ENCODE measurements at regions not wholly inside any gene's neighbourhood (a gene's known extent, or its start where the extent isn't known, plus 50 kb on each side); places are given as distances from the start of the nearest gene placed in this dataset.

- Mint-ChIP-seq H3K9me3 (no peaks in the 10 kb centered on the region), H3K4me1 (no peaks in the 10 kb centered on the region)
Measured at GRCh38 chr2:217520356-217521010, 482.3 kb downstream of the TNS1 start.

DNA sequence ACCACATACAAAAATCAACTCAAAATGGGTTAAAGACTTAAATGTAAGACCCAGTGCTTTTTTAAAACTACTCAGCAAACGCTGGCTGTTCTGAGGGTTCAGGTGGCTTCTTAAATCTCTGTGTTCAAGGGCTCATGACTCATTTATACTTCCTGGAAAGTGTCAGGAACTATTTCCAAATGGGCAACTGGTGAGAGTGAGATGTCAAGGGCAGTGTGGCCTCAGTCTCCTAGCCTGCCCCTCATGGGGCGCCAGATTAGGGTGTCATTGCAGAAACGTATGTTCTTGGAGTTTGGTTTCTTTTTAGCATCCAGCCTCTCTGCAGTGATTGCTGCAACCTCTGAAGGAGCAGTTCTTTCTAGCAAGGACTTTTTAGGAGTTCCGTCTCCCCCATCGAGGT is 485.4 kb downstream of the TNS1 start:
- Mint-ChIP-seq H3K27ac (no peak overlapping the region), H3K4me1 (peaks cover 0 to 2% (median 0%) of the 10 kb centered on the region in 3 donors), H3K4me3 (no peak overlapping the region), H3K36me3 (no peaks in the 10 kb centered on the region), H3K9me3 (peaks cover 0 to 2% (median 0%) of the 10 kb centered on the region in 3 donors), H3K27me3 (peaks cover 4% of the 10 kb centered on the region)

More at GRCh38 chr2:217520356-217521010, 482.3 kb downstream of the TNS1 start:
- H3K36me3 Mint-ChIP-seq = no peaks in the 10 kb centered on the region
- no peak overlapping the region for H3K27ac Mint-ChIP-seq
- H3K4me3 Mint-ChIP-seq = no peak overlapping the region
- peaks cover 2% of the 10 kb centered on the region for H3K27me3 Mint-ChIP-seq

- Mint-ChIP-seq H3K9me3 (peaks cover 0 to 2% (median 0%) of the 10 kb centered on the region in 3 donors), H3K4me1 (peaks cover 0 to 2% (median 0%) of the 10 kb centered on the region in 3 donors), H3K4me3 (no peak overlapping the region), H3K36me3 (no peaks in the 10 kb centered on the region), H3K27ac (no peak overlapping the region), H3K27me3 (peaks cover 7% of the 10 kb centered on the region)
Measured at GRCh38 chr2:217515615-217516309, 487.0 kb downstream of the TNS1 start.

DNA sequence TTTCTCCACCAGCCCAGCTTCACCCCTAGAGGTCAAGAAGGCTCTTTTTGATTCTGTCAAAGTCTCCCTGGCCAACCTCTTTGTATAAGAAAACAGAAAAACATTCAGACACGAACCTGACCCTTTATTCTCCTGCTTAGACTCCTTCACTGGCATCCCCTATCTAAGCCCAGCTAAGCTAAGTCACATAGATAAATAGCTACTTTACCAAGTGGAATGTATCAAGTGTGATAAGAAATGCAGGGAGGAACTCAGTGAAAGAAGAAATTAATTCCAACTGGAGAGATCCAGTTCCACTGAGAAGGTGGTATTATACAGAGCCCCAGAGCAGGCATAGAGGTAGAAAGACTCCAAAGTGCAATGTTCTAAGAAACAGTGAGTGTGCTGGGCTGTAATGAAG is 489.5 kb downstream of the TNS1 start:
- H3K4me1 Mint-ChIP-seq = peaks cover 0 to 2% (median 0%) of the 10 kb centered on the region in 3 donors
- peaks cover 1% of the 10 kb centered on the region for H3K36me3 Mint-ChIP-seq
- no peak overlapping the region for H3K4me3 Mint-ChIP-seq
- peaks cover 0 to 2% (median 0%) of the 10 kb centered on the region in 3 donors for H3K9me3 Mint-ChIP-seq
- H3K27me3 Mint-ChIP-seq = peaks cover 5% of the 10 kb centered on the region
- H3K27ac Mint-ChIP-seq = no peak overlapping the region

GRCh38 chr2:217512728-217513127 is 490.1 kb downstream of the TNS1 start:
- Mint-ChIP-seq H3K4me1 (peaks cover 0 to 2% (median 0%) of the 10 kb centered on the region in 3 donors), H3K27me3 (peaks cover 5% of the 10 kb centered on the region), H3K36me3 (peaks cover 6% of the 10 kb centered on the region), H3K27ac (no peak overlapping the region), H3K9me3 (peaks cover 0 to 2% (median 0%) of the 10 kb centered on the region in 3 donors), H3K4me3 (peak overlapping the region in 1 of 4 donors; percentile 36)

DNA sequence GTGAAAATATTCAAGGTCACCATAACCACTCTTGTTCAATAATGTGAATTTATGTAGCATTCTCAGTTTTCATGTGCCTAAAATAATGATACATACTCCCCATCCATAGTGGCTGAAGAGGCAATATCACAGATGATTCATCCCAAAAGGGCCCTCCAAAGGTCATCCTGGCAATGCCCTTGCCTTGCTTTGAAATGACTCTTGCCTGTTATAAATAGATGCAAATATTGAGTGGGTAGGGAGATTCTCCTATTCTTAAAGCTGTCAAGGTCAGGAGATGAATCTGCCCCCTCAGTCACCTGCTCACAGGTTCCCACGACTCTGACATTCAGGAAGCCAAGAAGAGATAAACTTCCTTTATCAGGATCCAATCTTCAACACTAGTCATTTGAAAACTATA is 490.5 kb downstream of the TNS1 start:
- no peak overlapping the region for H3K4me3 Mint-ChIP-seq
- H3K36me3 Mint-ChIP-seq = peaks cover 6% of the 10 kb centered on the region
- peaks cover 5% of the 10 kb centered on the region for H3K27me3 Mint-ChIP-seq
- H3K4me1 Mint-ChIP-seq = peaks cover 0 to 2% (median 0%) of the 10 kb centered on the region in 3 donors
- no peak overlapping the region for H3K27ac Mint-ChIP-seq
- peaks cover 0 to 2% (median 0%) of the 10 kb centered on the region in 3 donors for H3K9me3 Mint-ChIP-seq

- Mint-ChIP-seq H3K9me3 (peaks cover 0 to 2% (median 0%) of the 10 kb centered on the region in 3 donors), H3K4me1 (peaks cover 0 to 2% (median 0%) of the 10 kb centered on the region in 3 donors), H3K27ac (no peak overlapping the region), H3K4me3 (no peak overlapping the region), H3K27me3 (peaks cover 5% of the 10 kb centered on the region), H3K36me3 (peaks cover 6% of the 10 kb centered on the region)
Measured at GRCh38 chr2:217511850-217512249, 490.9 kb downstream of the TNS1 start.

DNA sequence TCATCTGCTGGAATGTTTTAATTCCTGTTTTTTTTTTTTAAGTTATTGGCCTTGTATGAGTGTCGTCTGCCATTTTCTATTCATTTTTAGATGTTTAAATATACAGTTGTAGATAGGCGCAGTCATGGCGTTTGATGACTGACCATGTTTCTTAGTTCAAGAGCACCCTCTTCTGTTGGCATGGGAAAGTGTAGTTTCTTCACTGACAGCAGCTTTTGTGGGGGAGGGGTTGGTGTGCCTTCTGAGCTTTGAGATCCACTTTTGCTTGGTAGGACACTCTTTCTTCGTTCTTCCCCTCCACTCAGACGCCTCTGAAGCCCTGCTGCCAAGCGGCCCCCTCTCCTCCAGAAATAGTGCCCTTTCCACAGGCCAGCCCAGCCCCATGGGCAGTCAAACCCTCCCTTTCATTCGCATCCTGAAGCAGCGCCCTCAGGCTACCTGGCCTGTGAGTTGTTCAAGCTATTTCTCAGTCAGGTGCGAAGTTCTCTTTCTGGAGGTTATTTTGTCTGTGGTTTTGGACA is 492.0 kb downstream of the TNS1 start:
- H3K27ac Mint-ChIP-seq = no peak overlapping the region
- no peak overlapping the region for H3K4me3 Mint-ChIP-seq
- H3K36me3 Mint-ChIP-seq = peaks cover 6% of the 10 kb centered on the region
- peaks cover 0 to 2% (median 0%) of the 10 kb centered on the region in 3 donors for H3K9me3 Mint-ChIP-seq
- peaks cover 5% of the 10 kb centered on the region for H3K27me3 Mint-ChIP-seq
- peaks cover 0 to 2% (median 0%) of the 10 kb centered on the region in 3 donors for H3K4me1 Mint-ChIP-seq

DNA sequence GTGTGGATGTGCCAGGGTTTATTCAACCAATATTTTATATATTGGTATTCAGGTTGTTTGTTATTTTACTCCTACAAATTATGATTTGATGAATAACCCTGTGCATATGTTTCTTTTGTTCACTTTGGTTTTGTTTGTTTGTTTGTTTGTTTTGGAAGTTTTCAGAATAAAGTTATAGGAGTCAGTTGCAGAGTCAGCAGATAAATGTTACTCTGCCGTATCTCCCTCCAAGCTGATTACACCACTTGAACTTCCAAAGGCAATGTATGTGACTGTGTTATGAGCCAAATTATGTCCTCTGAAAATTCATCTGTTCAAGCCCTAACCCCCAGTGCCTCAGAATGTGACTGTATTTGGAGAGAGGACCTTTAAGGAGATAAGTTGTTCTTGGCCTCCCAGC is 497.5 kb downstream of the TNS1 start:
- Mint-ChIP-seq H3K27me3 (no peaks in the 10 kb centered on the region), H3K4me1 (no peaks in the 10 kb centered on the region), H3K27ac (no peak overlapping the region), H3K36me3 (peaks cover 6% of the 10 kb centered on the region), H3K4me3 (no peak overlapping the region), H3K9me3 (peaks cover 0 to 2% (median 0%) of the 10 kb centered on the region in 3 donors)

GRCh38 chr2:217501887-217502286 is 500.9 kb downstream of the TNS1 start:
- Mint-ChIP-seq H3K9me3 (peaks cover 0 to 2% (median 0%) of the 10 kb centered on the region in 3 donors), H3K36me3 (no peaks in the 10 kb centered on the region), H3K4me1 (peaks cover 0 to 2% (median 0%) of the 10 kb centered on the region in 3 donors), H3K27ac (no peak overlapping the region), H3K27me3 (no peaks in the 10 kb centered on the region), H3K4me3 (no peak overlapping the region)

DNA sequence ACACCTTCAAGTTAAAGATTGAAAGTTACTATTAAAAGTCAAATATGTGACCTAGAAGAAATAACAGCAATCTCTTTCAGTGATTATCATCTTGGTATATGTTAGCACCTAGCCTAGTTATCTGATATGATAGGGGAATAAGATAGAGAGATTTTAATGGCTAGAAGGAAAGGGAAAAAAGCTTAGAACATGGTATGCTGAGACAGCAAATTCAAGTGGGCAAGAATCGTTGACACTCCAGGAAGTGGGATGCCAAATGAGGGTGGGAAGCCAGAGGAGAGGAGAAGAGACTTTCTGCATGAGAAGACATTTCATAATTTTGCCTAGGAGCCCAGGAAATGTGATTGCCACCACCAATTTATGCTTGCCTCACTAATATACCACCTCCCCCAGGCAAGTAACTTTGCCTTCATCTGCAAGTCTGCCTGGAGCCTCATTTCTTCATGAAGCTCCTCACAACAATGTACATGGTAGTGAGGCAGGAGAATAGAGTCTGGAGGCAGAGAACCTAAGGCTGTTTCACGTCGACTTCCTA is 504.9 kb downstream of the TNS1 start:
- Mint-ChIP-seq H3K4me3 (no peak overlapping the region), H3K36me3 (no peaks in the 10 kb centered on the region), H3K27me3 (no peaks in the 10 kb centered on the region), H3K9me3 (peaks cover 0 to 5% (median 3%) of the 10 kb centered on the region in 3 donors), H3K4me1 (peaks cover 0 to 2% (median 0%) of the 10 kb centered on the region in 3 donors), H3K27ac (no peak overlapping the region)

- Mint-ChIP-seq H3K4me3 (no peak overlapping the region), H3K27me3 (no peaks in the 10 kb centered on the region), H3K36me3 (no peaks in the 10 kb centered on the region), H3K9me3 (peaks cover 0 to 5% (median 3%) of the 10 kb centered on the region in 3 donors), H3K27ac (no peak overlapping the region), H3K4me1 (peaks cover 0 to 2% (median 0%) of the 10 kb centered on the region in 3 donors)
Measured at GRCh38 chr2:217494557-217494956, 508.2 kb downstream of the TNS1 start.

DNA sequence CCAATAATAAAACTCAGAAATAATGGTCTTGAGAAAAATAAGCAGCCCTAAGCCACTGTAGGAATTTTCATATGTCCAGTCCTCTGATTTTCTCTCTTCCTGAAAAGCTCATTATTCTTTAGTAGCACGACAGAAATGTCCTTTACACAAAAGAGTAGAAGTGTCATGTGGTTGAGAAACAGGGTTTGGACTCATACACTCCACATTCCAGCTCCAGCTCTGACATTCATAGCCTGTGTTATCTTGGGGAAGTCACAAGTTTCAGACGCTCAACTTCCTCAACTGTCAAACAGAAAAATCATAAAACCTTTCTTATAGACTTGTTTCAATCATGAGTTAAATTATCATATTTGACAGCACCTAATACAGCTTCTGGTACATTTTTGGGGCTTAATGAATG is 511.5 kb downstream of the TNS1 start:
- Mint-ChIP-seq H3K27ac (no peak overlapping the region), H3K36me3 (no peaks in the 10 kb centered on the region), H3K4me3 (no peak overlapping the region), H3K4me1 (no peaks in the 10 kb centered on the region), H3K9me3 (peaks cover 1 to 5% (median 3%) of the 10 kb centered on the region in 3 donors), H3K27me3 (peaks cover 3% of the 10 kb centered on the region)

DNA sequence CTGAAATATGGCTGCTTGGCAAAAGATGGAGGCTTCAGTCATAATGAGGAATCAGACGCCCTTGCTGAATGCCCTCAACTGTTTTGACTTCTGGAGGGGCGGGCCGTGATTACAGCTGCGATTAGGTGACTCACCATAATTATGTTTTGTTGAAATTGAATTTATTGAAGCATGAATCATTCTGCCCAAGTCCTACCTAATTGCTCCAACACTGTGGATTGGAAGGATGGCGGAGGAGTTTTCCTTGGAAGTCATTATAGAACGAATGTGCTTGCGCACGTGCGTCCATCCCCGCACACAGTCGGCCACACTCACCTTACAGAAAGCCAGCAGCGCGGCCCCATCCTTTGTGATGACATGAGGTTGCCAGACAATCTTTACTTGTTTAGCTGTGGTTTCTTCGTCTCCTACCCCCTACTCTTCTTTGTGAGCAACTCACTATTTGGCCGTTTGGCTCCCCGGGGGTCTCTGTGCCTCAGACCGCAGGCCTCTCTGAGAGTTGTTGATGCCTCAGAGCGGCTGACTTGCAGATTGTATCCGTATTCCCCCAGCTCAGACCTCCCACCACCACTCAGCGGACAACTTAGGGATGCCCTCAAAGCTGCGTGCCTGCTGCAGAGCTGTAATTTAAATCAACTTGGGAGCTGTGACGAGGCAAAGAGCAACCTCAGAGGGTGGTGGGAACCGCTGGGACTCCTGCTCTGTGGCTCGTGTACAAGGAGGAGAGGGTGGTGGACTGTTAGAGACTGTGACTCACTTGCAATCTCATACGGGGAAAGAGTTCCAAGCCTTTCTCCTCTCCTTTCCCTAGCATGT is 513.4 kb downstream of the TNS1 start:
- Mint-ChIP-seq H3K27me3 (peaks cover 3% of the 10 kb centered on the region), H3K27ac (no peak overlapping the region), H3K4me3 (no peak overlapping the region), H3K9me3 (peaks cover 0 to 5% (median 1%) of the 10 kb centered on the region in 3 donors), H3K4me1 (no peaks in the 10 kb centered on the region), H3K36me3 (no peaks in the 10 kb centered on the region)

Measured in IgD-negative memory B cell (primary cell).